Dedifferentiated amniotic fluid mesenchymal stem cell (primary cell): ENCODE measurements at regions not wholly inside any gene's neighbourhood (a gene's known extent, or its start where the extent isn't known, plus 50 kb on each side); places are given as distances from the start of the nearest gene placed in this dataset.

Experiments
- DNase-seq: peaks from one replicate; pipeline ENCODE4 v3.0.0-alpha.2; 2016; ENCODE audit errors: extremely low spot score

DNA sequence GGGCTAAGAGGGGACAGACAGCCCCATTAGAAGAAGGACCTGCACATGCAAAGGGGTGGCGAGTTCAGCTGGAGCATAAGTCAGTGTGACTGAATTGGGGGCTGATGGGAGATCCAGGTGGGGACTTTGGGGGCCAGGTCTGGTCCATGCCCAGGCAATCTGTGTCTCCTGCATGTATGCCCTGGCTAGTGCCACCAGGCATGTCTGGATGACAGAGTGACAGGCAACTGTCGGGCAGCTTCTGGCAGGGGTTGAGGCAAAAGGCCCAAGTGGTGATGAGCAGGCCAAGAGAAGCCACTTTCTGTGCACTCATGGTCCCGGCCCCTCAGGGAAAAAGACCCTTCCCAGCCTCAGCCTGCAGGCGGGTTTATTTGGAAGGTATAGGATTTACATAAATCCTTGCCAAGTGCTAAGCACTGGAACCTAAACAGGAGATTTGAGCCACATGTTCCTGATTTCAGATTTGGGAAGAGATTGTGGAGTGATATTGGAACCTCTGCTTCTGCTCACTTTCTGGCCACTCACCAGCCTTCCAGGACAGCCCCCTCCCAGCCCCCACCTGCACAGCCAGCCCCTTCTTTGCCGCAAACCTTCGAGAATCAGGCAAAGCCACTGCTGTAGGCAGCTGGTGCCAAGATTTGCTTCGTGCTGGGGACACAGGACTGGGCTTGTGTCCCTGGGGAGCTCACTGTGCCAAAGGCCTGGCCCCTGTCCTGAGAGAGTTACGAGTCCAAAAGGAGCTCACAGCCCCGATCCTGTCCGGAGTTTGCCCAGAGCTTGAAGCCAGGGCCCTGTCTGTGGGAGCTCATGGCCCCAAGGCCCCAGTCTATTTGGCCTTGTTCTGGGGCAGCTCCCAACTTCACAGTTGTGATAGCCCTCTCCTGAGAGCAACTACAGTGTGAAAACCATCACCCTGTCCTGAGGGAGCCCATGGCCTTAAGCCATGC lies 232.5 kb upstream of the RTL1 start:
- DNase-seq = no peak

DNA sequence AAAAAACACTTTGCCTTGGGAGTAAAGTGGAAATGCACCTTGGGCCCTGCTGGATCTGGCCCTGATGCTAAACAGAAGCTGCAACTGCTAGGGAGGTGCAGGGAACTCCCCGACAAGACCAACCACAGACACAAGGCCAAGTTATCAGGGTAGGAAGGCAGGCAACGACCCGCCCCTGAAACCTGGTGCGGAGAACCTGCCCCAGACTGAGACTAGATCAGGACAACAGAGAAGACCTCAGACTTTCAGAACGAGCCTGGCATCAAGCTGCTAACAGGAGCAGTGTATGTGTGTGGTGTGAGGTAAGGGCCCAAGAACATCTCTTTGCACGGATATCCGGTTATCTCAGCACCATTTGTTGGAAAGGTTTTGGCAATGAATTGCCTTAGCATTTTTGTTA lies 233.7 kb upstream of the RTL1 start:
- DNase-seq = no peak

DNA sequence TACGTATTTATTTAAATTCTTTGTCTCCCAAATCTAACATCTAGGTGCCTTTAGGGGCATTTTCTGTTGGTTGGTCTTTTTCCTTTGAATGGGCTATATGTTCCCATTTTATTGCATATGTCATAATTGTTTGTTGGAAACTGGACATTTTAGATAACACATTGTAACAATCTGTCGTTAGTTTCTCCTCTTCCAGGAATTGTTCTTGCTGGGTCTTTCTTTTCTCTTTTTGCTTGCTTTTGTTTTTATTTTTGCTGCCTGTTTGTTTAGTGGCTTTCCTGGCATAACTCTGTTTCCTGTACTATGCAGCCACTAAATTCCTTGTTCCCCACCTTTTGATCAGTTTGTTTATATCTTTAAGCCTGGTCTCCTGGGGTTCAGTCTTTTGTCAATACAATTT lies 244.3 kb upstream of the RTL1 start:
- no peak for DNase-seq

DNA sequence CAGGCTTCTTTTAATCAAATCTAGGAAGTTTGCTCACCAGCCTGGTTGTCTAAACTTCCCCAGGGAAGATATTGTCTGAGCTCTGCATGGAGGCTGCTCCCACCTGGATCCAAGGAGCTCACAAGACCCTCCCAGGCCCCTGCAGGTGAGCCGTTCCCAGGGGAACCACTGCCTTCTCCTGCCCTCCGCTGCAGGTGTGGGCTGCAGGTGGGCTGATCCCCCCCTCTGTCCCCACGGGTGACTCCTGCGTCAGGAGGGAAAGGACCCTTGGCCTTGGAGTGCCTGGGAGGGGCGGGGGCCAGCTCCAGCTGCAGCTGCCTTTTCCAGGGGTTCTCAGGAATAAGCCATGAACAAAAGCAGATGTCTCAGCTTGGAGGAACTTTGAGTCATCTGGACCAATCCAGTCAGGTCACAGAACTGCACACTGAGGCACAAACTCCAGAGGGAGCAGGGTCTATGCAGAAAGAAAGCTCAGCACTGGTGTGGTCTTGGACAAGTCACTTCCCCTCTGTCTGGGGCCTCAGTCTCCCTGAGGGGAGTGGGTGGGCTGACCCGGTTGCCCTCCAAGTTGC lies 246.6 kb upstream of the RTL1 start:
- DNase-seq = no peak

DNA sequence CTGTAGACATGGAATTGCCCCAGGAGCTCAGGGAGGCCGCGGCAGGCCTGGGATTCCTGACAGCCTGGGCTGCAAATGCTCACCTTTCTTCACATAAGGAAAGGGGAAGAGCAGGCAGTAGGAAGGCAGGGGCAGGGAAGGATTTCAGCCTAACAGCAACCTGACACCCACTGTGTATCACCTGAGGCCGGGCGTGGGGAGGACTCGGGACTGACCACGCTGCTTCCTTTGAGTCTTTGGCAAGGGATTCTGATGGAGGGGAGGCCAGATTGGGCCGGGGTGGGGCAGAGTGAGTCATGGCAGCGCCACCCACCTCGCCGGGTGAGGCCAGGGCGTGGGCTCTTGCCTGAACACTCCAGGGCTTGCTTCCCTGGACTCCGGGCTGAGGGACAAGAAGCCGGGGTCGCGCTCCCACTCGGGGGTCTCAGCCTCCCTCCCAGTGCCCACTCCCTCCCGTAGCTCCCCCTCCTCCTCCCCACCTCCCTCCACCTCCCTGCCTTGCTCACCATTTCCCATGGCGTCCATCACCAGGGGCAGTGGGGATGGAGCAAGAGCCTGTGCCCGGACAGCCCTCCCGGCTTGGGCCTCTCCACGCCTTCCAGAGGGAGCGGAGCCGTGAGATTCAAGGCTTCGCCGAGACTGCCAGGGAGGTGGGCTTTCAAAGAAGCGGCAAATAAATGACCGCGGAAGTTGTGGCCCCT lies 247.9 kb upstream of the RTL1 start:
- DNase-seq = no peak

DNA sequence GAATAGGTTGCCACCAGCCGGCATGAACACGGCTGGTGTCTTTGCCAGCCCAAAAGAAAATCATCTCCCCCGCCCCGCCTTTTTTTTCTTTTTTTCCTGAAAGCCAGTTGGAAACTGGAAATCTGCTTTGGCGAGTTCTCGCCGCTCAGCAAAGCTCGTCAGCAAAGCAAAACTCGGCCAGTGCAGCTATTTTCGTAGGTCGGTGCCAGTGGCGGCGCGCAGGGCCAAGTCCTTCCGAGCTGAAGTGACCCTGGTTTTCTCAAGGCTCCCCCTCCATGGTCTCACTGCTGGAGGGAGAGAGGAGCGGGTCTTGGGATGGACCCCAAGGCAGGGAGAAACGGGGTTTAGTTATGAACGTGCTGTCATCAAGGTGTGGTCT lies 248.4 kb upstream of the RTL1 start:
- no peak for DNase-seq

DNA sequence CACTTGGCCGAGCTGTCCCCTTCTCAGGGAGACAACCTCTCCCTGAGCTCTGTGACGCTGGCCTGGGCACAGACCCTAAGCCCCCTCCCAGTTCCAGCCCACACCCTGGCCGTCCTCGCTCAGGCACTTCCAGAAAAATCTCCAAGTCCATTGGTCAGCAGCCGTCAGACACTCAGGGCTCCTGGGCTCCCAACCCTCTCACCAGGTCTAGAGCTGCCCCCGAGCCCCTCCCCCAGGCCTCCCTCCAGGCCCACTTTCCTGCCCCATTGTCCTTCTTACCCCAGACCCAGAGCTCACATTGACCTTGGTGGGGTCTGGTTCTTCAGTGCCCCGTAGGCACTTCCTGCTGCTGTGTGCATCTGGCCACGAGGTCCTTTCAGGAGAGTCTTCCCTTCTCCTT lies 249.3 kb upstream of the RTL1 start:
- DNase-seq = no peak

DNA sequence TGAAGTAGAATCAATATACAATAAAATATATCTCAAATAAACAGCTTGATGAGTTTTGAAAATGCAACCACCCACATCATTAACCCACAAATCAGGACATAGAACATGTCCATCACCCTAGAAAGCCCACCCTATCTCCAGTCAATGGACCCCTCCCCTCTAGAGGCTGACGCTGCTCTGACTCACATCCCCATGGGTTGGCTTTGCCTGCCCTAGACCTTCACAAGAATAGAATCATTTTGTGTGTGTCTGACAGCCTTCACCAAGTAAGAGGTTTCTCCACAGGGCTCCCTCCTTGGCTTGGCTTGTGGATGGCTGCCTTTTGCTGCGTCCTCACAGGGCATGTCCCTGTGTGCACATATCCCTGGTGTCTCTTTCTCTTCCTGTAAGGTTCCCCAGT lies 250.2 kb upstream of the RTL1 start:
- DNase-seq = no peak

DNA sequence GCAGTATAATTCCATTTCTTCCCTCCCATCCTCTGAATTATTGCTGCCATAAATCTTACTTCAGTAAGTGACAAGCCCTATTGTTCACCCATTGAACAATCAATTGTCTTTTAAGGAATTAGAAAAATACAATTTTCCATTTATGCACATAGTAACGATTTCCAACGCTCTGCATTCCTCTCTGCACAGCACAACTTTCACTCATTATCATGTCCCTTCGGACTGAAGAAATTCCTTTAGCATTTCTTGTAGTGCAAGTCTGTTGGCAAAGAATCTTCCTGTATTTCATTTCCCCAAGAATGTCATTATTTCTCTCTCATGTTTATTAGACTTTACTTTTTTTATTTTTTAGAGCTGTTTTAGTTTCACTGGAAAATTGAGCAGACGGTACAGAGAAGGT lies 252.1 kb upstream of the RTL1 start:
- DNase-seq = no peak

DNA sequence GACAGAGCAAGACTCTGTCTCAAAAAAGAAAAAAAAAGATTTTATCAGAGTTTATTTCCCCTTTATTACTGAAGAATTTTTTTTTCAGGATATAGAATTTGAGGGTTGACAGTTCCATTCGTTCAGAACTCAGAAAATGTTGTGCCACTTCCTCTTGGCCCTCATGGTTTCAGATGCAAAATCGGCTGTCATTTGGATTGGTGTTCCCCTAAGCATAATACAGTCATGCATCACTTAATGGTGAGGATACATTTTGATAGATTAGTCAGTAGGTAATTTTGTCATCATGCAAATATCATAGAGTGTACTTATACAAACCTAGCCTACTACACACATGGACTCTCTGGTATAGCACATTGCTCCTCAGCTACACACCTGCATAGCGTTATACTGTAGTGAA lies 263.9 kb upstream of the RTL1 start:
- no peak for DNase-seq

DNA sequence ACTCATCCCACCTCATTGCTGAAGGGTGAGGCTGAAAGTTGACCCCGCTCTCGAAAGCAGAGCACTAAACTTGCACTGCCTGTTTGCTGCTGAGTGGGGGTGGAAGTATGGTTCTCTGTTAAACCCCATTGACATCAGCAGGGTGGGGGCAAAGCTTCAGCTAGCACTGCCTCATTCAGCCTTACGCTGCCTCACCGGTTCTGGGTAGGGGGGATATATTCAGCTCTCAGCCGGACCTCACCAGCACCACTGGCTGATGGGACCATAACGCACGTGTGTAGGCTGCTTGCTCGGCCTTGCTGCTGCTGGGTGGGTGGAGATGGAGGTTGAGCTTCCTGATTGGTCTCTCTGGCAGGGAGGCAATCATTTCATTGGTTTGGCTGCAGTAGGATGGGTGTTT lies 265.7 kb upstream of the RTL1 start:
- DNase-seq = no peak

DNA sequence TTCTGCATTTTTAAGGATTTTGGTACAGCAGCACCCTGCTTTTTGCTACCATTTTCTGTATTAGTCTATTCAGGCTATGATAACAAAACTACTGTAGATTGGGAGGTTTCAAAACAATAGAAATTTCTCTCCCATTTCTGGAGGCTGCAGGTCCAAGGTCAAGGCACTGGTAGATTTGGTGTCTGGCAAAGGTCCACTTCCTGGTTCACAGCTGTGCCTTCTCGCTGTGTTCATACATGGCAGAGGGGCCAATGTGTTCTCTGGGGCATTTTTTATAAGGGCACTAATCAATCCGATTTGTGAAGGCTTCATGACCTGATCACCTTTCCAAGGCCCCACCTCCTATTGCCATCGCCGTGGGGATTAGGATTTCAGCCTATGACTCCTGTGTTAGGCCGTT lies 268.1 kb upstream of the RTL1 start:
- DNase-seq = no peak

DNA sequence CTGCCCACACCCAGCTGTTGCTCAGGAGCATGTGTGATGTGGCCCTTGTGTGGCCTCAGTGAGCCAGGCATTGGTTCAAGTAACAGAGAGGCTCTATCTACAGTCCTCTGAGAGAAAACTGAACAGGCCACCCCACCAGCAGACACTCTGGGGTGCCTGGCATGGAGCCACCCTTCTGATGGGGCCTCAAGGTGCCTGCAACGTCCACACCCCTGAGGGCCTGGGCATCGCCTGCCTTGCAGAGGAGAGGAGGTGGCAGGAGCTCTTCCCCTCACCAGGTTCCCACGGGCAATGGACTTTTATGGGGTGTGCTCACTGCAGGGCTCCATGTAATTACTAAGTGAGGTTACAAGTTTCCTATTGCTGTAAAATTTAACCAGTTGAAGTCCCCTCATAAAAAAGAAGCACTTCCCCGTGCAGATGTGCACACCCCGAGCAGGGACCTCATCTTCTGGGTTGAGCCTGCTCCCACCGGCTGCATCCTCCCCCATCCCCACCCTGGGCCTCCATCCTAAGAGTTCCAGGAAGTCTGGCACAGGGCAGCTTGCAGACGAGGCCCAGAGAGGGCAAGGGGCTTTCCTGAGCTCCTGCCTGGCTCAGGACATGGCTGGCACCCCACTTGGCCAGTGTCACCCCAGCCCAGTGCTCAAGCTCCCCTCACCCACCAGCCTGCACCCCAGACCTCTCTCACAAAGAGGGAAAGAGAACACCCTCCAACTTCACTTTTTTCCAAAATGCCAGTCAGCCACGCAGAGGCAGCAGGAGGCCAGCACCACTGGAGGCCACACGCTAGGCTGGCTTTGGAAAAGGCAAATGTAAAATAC lies 270.4 kb upstream of the RTL1 start:
- no peak for DNase-seq

DNA sequence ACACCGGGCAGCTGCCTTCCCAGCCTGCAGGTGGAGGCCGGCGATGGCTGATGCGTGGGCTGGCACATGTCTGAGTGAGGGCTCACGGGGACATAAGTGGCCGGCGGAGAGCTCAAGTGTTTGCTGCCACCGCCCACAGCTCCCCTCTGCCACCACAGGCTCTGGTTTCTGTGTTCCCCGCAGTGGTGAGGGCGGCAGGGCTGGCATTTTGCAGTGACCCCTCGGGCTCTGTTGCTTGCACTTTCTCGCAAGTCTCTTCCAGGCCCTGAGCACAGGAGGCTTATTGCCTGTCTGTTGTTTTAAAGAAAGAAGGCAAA lies 271.0 kb upstream of the RTL1 start:
- DNase-seq = no peak

DNA sequence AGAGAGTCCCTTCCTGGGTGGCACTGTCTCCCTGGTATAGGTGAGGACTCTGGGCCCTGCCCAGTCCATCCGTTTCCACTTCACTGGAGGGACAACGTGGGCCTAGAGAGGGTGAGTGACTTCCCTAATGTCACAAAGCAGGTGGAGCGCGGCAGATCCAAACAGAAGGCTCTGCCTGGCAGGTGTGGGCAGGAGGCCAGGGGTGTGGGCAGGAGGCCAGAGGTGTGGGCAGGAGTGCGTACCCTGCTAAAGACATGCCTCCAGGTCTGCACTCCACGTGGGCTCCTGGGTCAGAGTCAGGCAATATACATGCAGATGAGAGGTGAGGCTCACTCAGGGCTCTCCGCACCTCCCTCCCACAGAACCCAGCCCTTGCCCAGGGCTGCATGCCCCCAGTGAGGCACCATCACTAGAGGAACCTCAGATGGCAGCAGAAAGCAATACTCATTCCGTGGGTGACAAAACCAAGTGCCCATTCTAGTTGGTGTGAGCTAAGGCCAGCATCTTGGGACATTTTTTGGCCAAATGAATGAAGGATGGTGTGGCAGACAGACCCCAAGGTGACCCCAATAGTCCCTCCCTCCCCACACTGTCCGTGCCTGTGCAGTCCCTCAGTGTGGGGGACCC lies 271.6 kb upstream of the RTL1 start:
- no peak for DNase-seq

DNA sequence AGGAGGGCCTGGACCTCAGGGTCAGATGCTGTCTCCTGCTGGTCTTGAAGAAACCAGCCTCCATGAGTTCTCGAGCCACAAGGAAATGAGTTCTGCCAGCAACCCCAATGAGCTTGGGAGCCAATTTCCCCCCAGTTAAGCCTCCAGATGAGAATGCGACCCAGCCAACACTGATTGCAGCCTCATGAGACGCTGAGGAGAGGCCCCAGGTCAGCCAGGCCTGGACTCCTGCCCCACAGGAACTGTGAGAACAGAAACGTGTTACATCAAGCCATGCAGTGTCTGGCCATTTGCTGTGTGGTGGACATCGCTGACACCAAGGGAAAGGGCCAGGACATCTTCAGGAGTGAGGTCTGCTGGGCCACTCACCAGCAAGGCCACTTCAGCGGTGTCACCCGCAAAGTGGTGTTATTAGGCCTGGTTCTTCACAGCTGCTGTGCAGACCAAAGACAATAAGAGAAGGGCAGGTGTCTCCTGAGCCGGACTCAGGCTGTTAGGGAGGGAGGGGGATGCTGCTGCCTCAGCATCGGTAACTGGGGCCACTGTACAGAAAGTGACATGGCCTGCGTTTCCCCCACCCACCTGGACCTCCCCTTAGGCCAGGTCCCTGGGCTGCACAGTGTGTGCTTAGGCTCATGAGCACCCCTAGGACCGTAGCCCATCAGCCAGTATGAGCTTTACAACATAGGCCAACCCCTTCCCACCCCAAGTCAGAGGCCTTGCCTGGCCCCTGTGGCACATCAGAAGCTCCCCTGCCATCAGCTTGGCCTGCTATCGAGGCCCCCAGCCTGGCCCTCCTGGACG lies 272.4 kb upstream of the RTL1 start:
- DNase-seq = no peak

DNA sequence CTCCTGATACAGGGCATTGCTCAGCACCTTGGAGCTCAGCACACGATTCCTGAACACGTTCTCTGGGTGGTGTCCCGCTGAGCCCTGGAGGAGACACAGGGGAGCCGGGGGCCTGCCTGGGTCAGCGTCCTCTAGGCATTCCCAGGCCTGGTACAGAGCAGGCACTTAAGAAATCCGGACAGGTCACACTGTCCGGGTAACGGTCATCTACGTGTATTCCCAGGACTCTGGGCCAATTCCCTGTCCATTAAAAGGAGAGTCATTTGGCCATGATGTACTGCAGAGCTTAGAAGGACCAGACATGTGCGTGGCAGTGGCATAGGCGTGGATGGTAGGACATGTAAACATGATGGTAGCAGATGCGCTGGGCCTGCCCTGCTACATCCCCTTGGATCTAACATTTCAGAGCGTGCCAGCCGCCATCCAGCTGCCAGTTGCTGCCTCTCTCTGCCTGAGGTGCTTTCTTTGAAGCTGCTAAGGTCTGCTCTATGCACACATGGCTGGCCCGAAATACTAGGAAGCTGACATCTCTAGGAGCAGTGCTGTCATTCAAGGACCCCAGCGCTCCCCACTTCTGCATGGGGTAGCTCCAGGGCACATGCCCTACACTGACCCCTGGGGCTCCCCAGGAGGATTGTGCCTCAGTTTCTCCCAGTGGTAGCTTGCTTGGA lies 273.1 kb upstream of the RTL1 start:
- no peak for DNase-seq

DNA sequence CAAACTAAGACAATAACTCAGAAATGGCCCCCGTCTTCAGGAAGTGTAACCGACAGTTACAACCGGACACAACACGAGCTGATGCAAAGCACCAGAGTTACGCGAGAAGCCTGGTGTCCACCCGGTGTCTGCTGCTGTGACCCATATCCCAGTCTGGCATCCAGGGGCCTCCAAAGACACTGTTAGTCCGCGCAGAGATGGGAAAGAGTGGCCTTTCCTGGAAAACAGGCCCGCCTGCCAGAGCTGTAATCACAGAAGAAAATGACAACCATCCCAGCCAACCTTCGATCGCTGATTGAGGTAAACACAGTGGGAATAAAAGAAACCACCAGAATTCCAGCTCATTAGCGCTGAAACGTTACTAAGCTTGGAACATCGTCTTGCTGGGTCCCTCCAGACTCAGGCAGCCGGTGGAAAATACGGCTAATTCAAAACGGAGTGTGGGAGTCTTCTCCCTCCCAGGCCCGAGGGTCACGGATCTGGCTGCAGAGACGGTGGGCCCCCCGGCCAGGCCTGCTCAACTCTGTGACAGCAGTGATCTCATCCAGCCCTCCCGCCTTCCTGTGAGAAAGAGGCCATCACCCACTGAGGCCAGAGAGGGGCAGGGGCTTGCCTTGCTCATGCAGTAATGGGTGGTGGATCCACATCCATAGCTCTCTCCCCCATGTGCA lies 273.9 kb upstream of the RTL1 start:
- no peak for DNase-seq

DNA sequence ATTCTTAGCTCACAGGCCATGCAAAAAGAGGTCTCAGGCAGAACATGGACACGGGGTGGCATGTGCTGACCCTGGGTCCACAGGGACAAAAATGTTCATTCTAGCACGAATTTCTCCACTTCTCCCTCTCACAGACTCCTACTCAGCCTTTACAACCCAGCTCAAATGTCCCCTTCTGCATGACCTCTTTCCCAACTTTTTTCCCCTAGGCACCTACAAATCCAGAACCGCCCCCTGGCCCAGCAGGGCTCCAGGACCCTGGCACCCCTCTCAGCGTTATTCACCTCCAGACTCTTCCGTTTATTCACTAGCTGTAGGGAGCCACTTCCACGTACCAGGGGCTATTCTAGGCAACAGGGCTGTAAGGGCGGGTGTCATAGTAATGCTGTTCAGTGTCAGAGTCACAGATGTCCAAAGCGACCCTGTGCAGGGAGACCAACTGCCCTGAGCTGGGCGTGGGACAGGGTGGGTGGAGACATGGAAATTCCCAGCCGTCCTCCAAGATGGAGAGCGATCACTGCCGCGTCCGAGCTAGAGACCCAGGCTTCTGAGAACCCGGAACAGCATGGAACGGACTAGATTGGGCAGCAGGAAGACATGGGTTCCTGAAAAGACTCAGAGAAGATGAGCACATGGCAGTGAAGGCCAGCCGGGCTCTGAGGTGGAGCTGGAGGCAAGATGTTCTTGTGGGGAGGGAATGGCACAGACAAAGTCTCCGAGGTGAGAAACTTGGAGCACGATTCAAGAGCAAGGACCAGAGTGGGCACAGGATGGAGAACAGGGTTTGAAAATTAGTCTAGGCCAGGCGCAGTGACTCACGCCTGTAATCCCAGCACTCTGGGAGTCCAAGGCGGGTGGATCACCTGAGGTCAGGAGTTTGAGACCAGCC lies 274.9 kb upstream of the RTL1 start:
- DNase-seq = no peak
